K562 (cell line): ENCODE measurements at regions not wholly inside any gene's neighbourhood (a gene's known extent, or its start where the extent isn't known, plus 50 kb on each side); places are given as distances from the start of the nearest gene placed in this dataset.

ENCODE experiments used
- ATAC-seq: fragments of 200-7000 bp; cut with Tn5 transposase; 3 replicates; pipeline ENCODE4 v1.9.1; 2020; ENCODE audit warnings: moderate library complexity
- BruUV-seq: library from RNA; stranded (reverse); fragments of 400-500 nt; replicated peaks from 2 replicates; lab custom pipeline; 2021; lab: Mats Ljungman, UMichigan
- CTCF ChIA-PET: fragments of 300-600 bp; formaldehyde crosslinking; extraction: SDS; loops from one replicate; lab custom pipeline; 2021; ENCODE audit warnings: low intra/inter-chr PET ratio; lab: Yijun Ruan, JAX
- POLR2A ChIA-PET: fragments of 300-600, 350-650 bp; sonication (Branson Sonifier 250); formaldehyde crosslinking; extraction: SDS; loops from one replicate; lab custom pipeline; 2021; ENCODE audit warnings: antibody characterized with exemption, inconsistent platforms; lab: Yijun Ruan, JAX
- DNase-seq, 4 experiments: peaks; one replicate each; pipeline versions ENCODE4 v3.0.0 to v3.0.0-alpha.2; 2011 to 2018; ENCODE audit warnings: low spot score in 3 of 4, mixed read lengths in 3 of 4; ENCODE audit errors: extremely low read depth in 1 of 4
- FAIRE-seq: peaks from 2 replicates; lab custom pipeline; 2011; peaks lifted over from hg19 to GRCh38; lab: Jason Lieb, UNC
- H2AFZ ChIP-seq: 2 replicates; pipeline ENCODE4 v1.6.0; 2011; ENCODE audit warnings: low read depth, low read length, control low read depth, inconsistent platforms
- H3K27ac ChIP-seq: fragments of 200-600 bp; 3 replicates; pipeline ENCODE4 v1.8.0; 2011; ENCODE audit warnings: low read depth, mild to moderate bottlenecking, control low read depth, inconsistent platforms, low read length, moderate library complexity, mixed read lengths; ENCODE audit errors: extremely low read depth
- H3K27me3 ChIP-seq, 2 experiments: fragments of 300-600 bp in 1 of 2; 2 replicates in 1 of 2; 3 replicates in 1 of 2; pipeline versions ENCODE4 v1.6.0 to v1.8.0; 2011; ENCODE audit warnings: inconsistent platforms in 2 of 2, low read length in 2 of 2, mild to moderate bottlenecking in 1 of 2, mixed read lengths in 1 of 2, moderate library complexity in 1 of 2; ENCODE audit not compliant: control insufficient read depth in 2 of 2, insufficient read depth in 2 of 2
- H3K36me3 ChIP-seq: fragments of 300-600 bp; 3 replicates; pipeline ENCODE4 v1.8.0; 2011; ENCODE audit warnings: mild to moderate bottlenecking, low read length, inconsistent platforms; ENCODE audit not compliant: control insufficient read depth, insufficient read depth
- H3K4me1 ChIP-seq, 2 experiments: fragments of 200-600 bp in 1 of 2; replicated peaks in 1 of 2; 2 replicates in 1 of 2; 3 replicates in 1 of 2; pipeline versions ENCODE4 v1.5.1 to v1.8.0; 2011; ENCODE audit warnings: inconsistent platforms in 2 of 2, low read length in 2 of 2, mild to moderate bottlenecking in 1 of 2, mixed read lengths in 1 of 2, moderate library complexity in 1 of 2; ENCODE audit not compliant: control insufficient read depth in 2 of 2, insufficient read depth in 2 of 2
- H3K4me2 ChIP-seq: 2 replicates; pipeline ENCODE4 v1.6.1; 2011; ENCODE audit warnings: low read length, control low read depth, inconsistent platforms, mixed read lengths; ENCODE audit not compliant: insufficient read depth
- H3K4me3 ChIP-seq: fragments of 200-600 bp; sonication (generic), shearing (Covaris generic); 2 replicates; pipeline ENCODE4 v1.5.1; 2016; ENCODE audit warnings: control low read depth, inconsistent platforms
- H3K79me2 ChIP-seq: fragments of 200-600 bp; 3 replicates; pipeline ENCODE4 v1.8.0; 2011; ENCODE audit warnings: low read length, inconsistent platforms; ENCODE audit not compliant: control insufficient read depth, insufficient read depth
- H3K9ac ChIP-seq, 2 experiments: 2 replicates each; pipeline versions ENCODE4 v1.6.0 to v1.6.1; 2011; ENCODE audit warnings: low read depth in 2 of 2, low read length in 2 of 2, control low read depth in 1 of 2, inconsistent platforms in 1 of 2, mild to moderate bottlenecking in 1 of 2, mixed read lengths in 1 of 2; ENCODE audit not compliant: insufficient read depth in 1 of 2
- H3K9me1 ChIP-seq: one replicate; pipeline ENCODE4 v1.6.0; 2011; ENCODE audit warnings: inconsistent platforms, mild to moderate bottlenecking, low read length, moderate library complexity; ENCODE audit not compliant: control insufficient read depth, insufficient read depth
- H3K9me3 ChIP-seq: replicated peaks from 2 replicates; pipeline ENCODE4 v1.5.1; 2011; ENCODE audit warnings: low read depth, low read length, inconsistent platforms; ENCODE audit not compliant: control insufficient read depth, insufficient read depth
- H4K20me1 ChIP-seq: replicated peaks from 2 replicates; pipeline ENCODE4 v1.6.1; 2011; ENCODE audit warnings: low read length, inconsistent platforms, mixed read lengths; ENCODE audit not compliant: control insufficient read depth, insufficient read depth
- ARHGAP35 ChIP-seq: fragments of 450-650 bp; IDR thresholded peaks from 2 replicates; pipeline ENCODE4 v1.6.1; 2018; ENCODE audit not compliant: partially characterized antibody
- DNMT1 ChIP-seq: fragments of 450-650 bp; IDR thresholded peaks from 2 replicates; pipeline ENCODE4 v1.6.1; 2016; ENCODE audit warnings: antibody characterized with exemption, mild to moderate bottlenecking
- FUS ChIP-seq: fragments of 200-400 bp; formaldehyde crosslinking; optimal IDR thresholded peaks from 2 replicates; pipeline ENCODE3; 2017; ENCODE audit warnings: low read depth, low read length
- LARP7 ChIP-seq: fragments of 450-650 bp; IDR thresholded peaks from 2 replicates; pipeline ENCODE4 v1.6.1; 2016
- NFE2 ChIP-seq: IDR thresholded peaks from 2 replicates; pipeline ENCODE4 v1.6.1; 2014; ENCODE audit warnings: antibody characterized with exemption, low read depth
- NR3C1 ChIP-seq: sonication (generic); formaldehyde crosslinking; IDR thresholded peaks from 2 replicates; pipeline ENCODE4 v1.8.1; 2022; ENCODE audit warnings: missing genetic modification reagents
- RBM34 ChIP-seq: fragments of 200-400 bp; formaldehyde crosslinking; IDR thresholded peaks from 2 replicates; pipeline ENCODE4 v1.6.1; 2018; ENCODE audit warnings: low read length, borderline replicate concordance; ENCODE audit not compliant: insufficient read depth
- TCF15 ChIP-seq: fragments of 250-450 bp; sonication (Bioruptor Pico); IDR thresholded peaks from 2 replicates; pipeline ENCODE4 v1.8.0; 2022; ENCODE audit warnings: moderate library complexity, mild to moderate bottlenecking, inconsistent platforms
- TCF3 ChIP-seq: sonication (generic); formaldehyde crosslinking; IDR thresholded peaks from 2 replicates; pipeline ENCODE4 v1.4.0; 2020; ENCODE audit warnings: mild to moderate bottlenecking, missing genetic modification reagents
- ZFP1 ChIP-seq: fragments of 450-650 bp; formaldehyde crosslinking; IDR thresholded peaks from 2 replicates; pipeline ENCODE4 v1.4.0; 2020; ENCODE audit warnings: mild to moderate bottlenecking, mixed read lengths
- ZNF263 ChIP-seq: sonication (generic); formaldehyde crosslinking; IDR thresholded peaks from 2 replicates; pipeline ENCODE4 v1.8.0; 2022; ENCODE audit warnings: mild to moderate bottlenecking, missing genetic modification reagents, borderline replicate concordance
- WGBS: fragments of 100-300 bp; shearing (Covaris generic); methylation state at CpG from one replicate; pipeline ENCODE4 v1.1.6; 2016; ENCODE audit warnings: low coverage, mixed read lengths; ENCODE audit not compliant: insufficient coverage; ENCODE audit errors: missing lambda C conversion rate; 5-methylcytosine and 5-hydroxymethylcytosine counted together
- in situ Hi-C: fragments of 300-500 bp; cut with MboI; formaldehyde crosslinking; loops from 4 replicates; pipeline ENCODE4 v1.15.0; 2018; ENCODE audit warnings: inconsistent platforms, mixed read lengths
- intact Hi-C: fragments of 100-400 bp; cut with micrococcal nuclease; formaldehyde crosslinking; loops from 2 replicates; pipeline ENCODE4 v1.14.2; 2022

- no peak overlapping the region for H3K27ac ChIP-seq
- intact Hi-C loops (no loop called here), in situ Hi-C loops (no loop called here)
- H3K9ac ChIP-seq: no peak overlapping the region
- no peak overlapping the region for H3K4me2 ChIP-seq
- DNase-seq (no peak), FAIRE-seq (no peak), ATAC-seq (no peak)
- POLR2A ChIA-PET: no interaction called here
- TF ChIP-seq ZNF263 (CRISPR knock-in tag) (no peak), LARP7 (no peak), ZFP1 (CRISPR knock-in tag) (no peak), TCF15 (CRISPR knock-in tag) (no peak), NR3C1 (CRISPR knock-in tag) (no peak), ARHGAP35 (no peak), NFE2 (no peak), FUS (no peak), DNMT1 (no peak), RBM34 (no peak), TCF3 (no peak)
- no peaks in the 10 kb centered on the region for H3K36me3 ChIP-seq
- H3K9me1 ChIP-seq: no peaks in the 10 kb centered on the region
- BruUV-seq: no TSS peak
- no peak overlapping the region for H2AFZ ChIP-seq
- no peaks in the 10 kb centered on the region for H3K79me2 ChIP-seq
- H3K27me3 ChIP-seq: no peaks in the 10 kb centered on the region
- H3K4me3 ChIP-seq: no peak overlapping the region
- WGBS: 0% methylated on average over 3 of the region's 3 CpGs
- CTCF ChIA-PET: no interaction called here
- H4K20me1 ChIP-seq: no peaks in the 10 kb centered on the region
- H3K4me1 ChIP-seq: no peaks in the 10 kb centered on the region
- no peaks in the 10 kb centered on the region for H3K9me3 ChIP-seq
These were observed 201.7 kb upstream of the CHRNA7 start for GRCh38 chr15:31828594-31828993.
